ENCODE measurements at regions not wholly inside any gene's neighbourhood (a gene's known extent, or its start where the extent isn't known, plus 50 kb on each side); places are given as distances from the start of the nearest gene placed in this dataset.

GRCh38 chr17:65409381-65409780 is 152.1 kb downstream of the AXIN2 start:
- H3K4me3 ChIP-seq, result no peak overlapping the region
- H3K9me3 ChIP-seq, result no peaks in the 10 kb centered on the region
- intact Hi-C loops (cut with DNase I), result no loop called here
- TF ChIP-seq POLR2A (IDR thresholded peaks at IDR 0.05) (no peak), CTCF (IDR thresholded peaks at IDR 0.05) (no peak)
- WGBS (ENCODE audit: insufficient coverage, low coverage, low lambda C conversion rate, missing lambda C conversion rate), result 6% methylated on average over 1 of the region's 1 CpG
- no peak overlapping the region for H3K27ac ChIP-seq
- H3K27me3 ChIP-seq, result no peaks in the 10 kb centered on the region
- H3K4me1 ChIP-seq, result no peaks in the 10 kb centered on the region
- DNase-seq (no peak), ATAC-seq (no peak)
- no peaks in the 10 kb centered on the region for H3K36me3 ChIP-seq

GRCh38 chr17:65408050-65408449 is 153.4 kb downstream of the AXIN2 start:
- WGBS (ENCODE audit: insufficient coverage, low coverage, low lambda C conversion rate, missing lambda C conversion rate), result 96% methylated on average over 2 of the region's 2 CpGs
- Histone ChIP-seq H3K4me3 (no peak overlapping the region), H3K36me3 (no peaks in the 10 kb centered on the region), H3K9me3 (no peaks in the 10 kb centered on the region), H3K27me3 (no peaks in the 10 kb centered on the region), H3K27ac (no peak overlapping the region), H3K4me1 (no peaks in the 10 kb centered on the region)
- ATAC-seq (no peak), DNase-seq (no peak)
- intact Hi-C loops (cut with DNase I), result no loop called here
- TF ChIP-seq CTCF (IDR thresholded peaks at IDR 0.05) (no peak), POLR2A (IDR thresholded peaks at IDR 0.05) (no peak)

- WGBS (ENCODE audit: insufficient coverage, low coverage, low lambda C conversion rate, missing lambda C conversion rate), result 49% methylated on average over 4 of the region's 4 CpGs
These were observed 154.4 kb downstream of the AXIN2 start for GRCh38 chr17:65407017-65407416.

GRCh38 chr17:65406552-65406951 is 154.9 kb downstream of the AXIN2 start:
- ATAC-seq (no peak), DNase-seq (no peak)
- H3K27me3 ChIP-seq, result no peaks in the 10 kb centered on the region
- H3K27ac ChIP-seq, result no peak overlapping the region
- intact Hi-C loops (cut with DNase I), result no loop called here
- no peaks in the 10 kb centered on the region for H3K36me3 ChIP-seq
- 53% methylated on average over 3 of the region's 3 CpGs for WGBS (ENCODE audit: insufficient coverage, low coverage, low lambda C conversion rate, missing lambda C conversion rate)
- H3K4me3 ChIP-seq, result no peak overlapping the region
- TF ChIP-seq POLR2A (IDR thresholded peaks at IDR 0.05), result no peak
- TF ChIP-seq CTCF (IDR thresholded peaks at IDR 0.05), result no peak
- H3K4me1 ChIP-seq, result no peaks in the 10 kb centered on the region
- H3K9me3 ChIP-seq, result no peaks in the 10 kb centered on the region

More at GRCh38 chr17:65407017-65407416, 154.4 kb downstream of the AXIN2 start:
- ATAC-seq (no peak), DNase-seq (no peak)
- no peak overlapping the region for H3K27ac ChIP-seq
- no peak overlapping the region for H3K4me3 ChIP-seq
- no peaks in the 10 kb centered on the region for H3K4me1 ChIP-seq
- intact Hi-C loops (cut with DNase I), result no loop called here
- TF ChIP-seq POLR2A (IDR thresholded peaks at IDR 0.05) (no peak), CTCF (IDR thresholded peaks at IDR 0.05) (no peak)
- H3K9me3 ChIP-seq, result no peaks in the 10 kb centered on the region
- H3K36me3 ChIP-seq, result no peaks in the 10 kb centered on the region
- H3K27me3 ChIP-seq, result no peaks in the 10 kb centered on the region

GRCh38 chr17:65405563-65405962 is 155.9 kb downstream of the AXIN2 start:
- Histone ChIP-seq H3K9me3 (no peaks in the 10 kb centered on the region), H3K27me3 (no peaks in the 10 kb centered on the region), H3K36me3 (no peaks in the 10 kb centered on the region), H3K4me3 (no peak overlapping the region), H3K27ac (no peak overlapping the region), H3K4me1 (no peaks in the 10 kb centered on the region)
- intact Hi-C loops (cut with DNase I), result no loop called here
- TF ChIP-seq POLR2A (IDR thresholded peaks at IDR 0.05), result no peak
- no peak for TF ChIP-seq CTCF (IDR thresholded peaks at IDR 0.05)
- no peak for DNase-seq
- 64% methylated on average over 9 of the region's 9 CpGs for WGBS (ENCODE audit: insufficient coverage, low coverage, low lambda C conversion rate, missing lambda C conversion rate)
- ATAC-seq, result no peak

Data from right lobe of liver (tissue), 6 donors.